Ovary (tissue), 7 donors: ENCODE measurements at regions not wholly inside any gene's neighbourhood (a gene's known extent, or its start where the extent isn't known, plus 50 kb on each side); places are given as distances from the start of the nearest gene placed in this dataset.

Experiments used
- DNase-seq, 5 donors: peaks; one replicate each; pipeline ENCODE4 v3.0.0-alpha.2; 2019 to 2020
- H3K27ac ChIP-seq, 2 donors: fragments of 200-600 bp; one replicate each; pipeline versions ENCODE4 v1.5.1 to v1.8.0; 2019 to 2022
- H3K27me3 ChIP-seq: fragments of 200-600 bp; one replicate; pipeline ENCODE4 v1.8.0; 2022
- H3K36me3 ChIP-seq: fragments of 200-600 bp; sonication (generic); one replicate; pipeline ENCODE4 v1.5.1; 2019
- H3K4me1 ChIP-seq: one replicate; pipeline ENCODE4 v1.8.1; 2013; ENCODE audit warnings: mild to moderate bottlenecking, moderate library complexity; ENCODE audit not compliant: insufficient read depth
- H3K4me3 ChIP-seq: fragments of 200-600 bp; sonication (generic); one replicate; pipeline ENCODE4 v1.5.1; 2017
- H3K9me3 ChIP-seq, 2 donors: fragments of 200-600 bp in 1 of 2; sonication (generic) in 1 of 2; one replicate each; pipeline versions ENCODE4 v1.5.1 to v1.8.1; 2013 to 2019; ENCODE audit warnings: mild to moderate bottlenecking in 1 of 2, moderate library complexity in 1 of 2
- EP300 ChIP-seq: sonication (generic); formaldehyde crosslinking; IDR thresholded peaks from one replicate; pipeline ENCODE4 v1.6.1; 2017; ENCODE audit warnings: antibody characterized with exemption
- POLR2A ChIP-seq: fragments of 450-650 bp; IDR thresholded peaks from one replicate; pipeline ENCODE4 v1.6.1; 2017; ENCODE audit warnings: antibody characterized with exemption, mild to moderate bottlenecking, moderate library complexity
- WGBS, 3 donors: extraction: QIAGEN DNeasy Blood & Tissue Kit in 1 of 3; methylation state at CpG; one replicate each; pipeline versions ENCODE4 v1.1.5 to v1.1.7; 2013 to 2017; 5-methylcytosine and 5-hydroxymethylcytosine counted together
- intact Hi-C, 4 donors: fragments of 100-400 bp; cut with DNase I; formaldehyde crosslinking; loops; one replicate each; pipeline versions ENCODE4 v1.11.0 to v1.15.1; 2022 to 2023
- TF ChIP-seq, protein P1 (sequence below), 3 donors: fragments of 450-650 bp in 2 of 3; fragments of 200-600 bp in 1 of 3; IDR thresholded peaks; one replicate each; pipeline versions ENCODE4 v1.5.1 to v1.8.0; 2016 to 2022; ENCODE audit warnings: antibody characterized with exemption in 3 of 3, mild to moderate bottlenecking in 1 of 3
- donor health status: DM: no; HTN: no; CAD: no; lungs with moderate emphysema.
- donor health status: DM: no; HTN: no; CAD: no.
- donor health status: Bipolar disorder and iron deficiency.
- donor health status: DM: no; HTN: no; CAD: no.
- donor health status: DM: yes; HTN: yes; CAD: no.

- 78 to 84% (median 78%) methylated on average over 5 of the region's 5 CpGs for WGBS, 3 donors
These were observed 171.8 kb upstream of the FOXF1 start for GRCh38 chr16:86338403-86339115.

GRCh38 chr16:86342161-86342834 lies 168.0 kb upstream of the FOXF1 start:
- 68 to 88% (median 78%) methylated on average over 5 to 6 of the region's 6 CpGs for WGBS, 3 donors
- Histone ChIP-seq H3K4me3 (no peak overlapping the region), H3K36me3 (no peaks in the 10 kb centered on the region), H3K4me1 (no peaks in the 10 kb centered on the region), H3K9me3 (no peaks in the 10 kb centered on the region), H3K27ac (no peak overlapping the region), H3K27me3 (no peaks in the 10 kb centered on the region)
- no peak for DNase-seq
- no peak for TF ChIP-seq EP300
- TF ChIP-seq, protein P1, sequence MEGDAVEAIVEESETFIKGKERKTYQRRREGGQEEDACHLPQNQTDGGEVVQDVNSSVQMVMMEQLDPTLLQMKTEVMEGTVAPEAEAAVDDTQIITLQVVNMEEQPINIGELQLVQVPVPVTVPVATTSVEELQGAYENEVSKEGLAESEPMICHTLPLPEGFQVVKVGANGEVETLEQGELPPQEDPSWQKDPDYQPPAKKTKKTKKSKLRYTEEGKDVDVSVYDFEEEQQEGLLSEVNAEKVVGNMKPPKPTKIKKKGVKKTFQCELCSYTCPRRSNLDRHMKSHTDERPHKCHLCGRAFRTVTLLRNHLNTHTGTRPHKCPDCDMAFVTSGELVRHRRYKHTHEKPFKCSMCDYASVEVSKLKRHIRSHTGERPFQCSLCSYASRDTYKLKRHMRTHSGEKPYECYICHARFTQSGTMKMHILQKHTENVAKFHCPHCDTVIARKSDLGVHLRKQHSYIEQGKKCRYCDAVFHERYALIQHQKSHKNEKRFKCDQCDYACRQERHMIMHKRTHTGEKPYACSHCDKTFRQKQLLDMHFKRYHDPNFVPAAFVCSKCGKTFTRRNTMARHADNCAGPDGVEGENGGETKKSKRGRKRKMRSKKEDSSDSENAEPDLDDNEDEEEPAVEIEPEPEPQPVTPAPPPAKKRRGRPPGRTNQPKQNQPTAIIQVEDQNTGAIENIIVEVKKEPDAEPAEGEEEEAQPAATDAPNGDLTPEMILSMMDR (IDR thresholded peaks at IDR 0.05) = no peak
- TF ChIP-seq POLR2A = no peak
- intact Hi-C loops = loop anchor here in 1 of 4 donors (5.0 kb wide), 1 partner anchor 170 kb away; the partner anchor contains the start of gene FOXF1

More at GRCh38 chr16:86338403-86339115, 171.8 kb upstream of the FOXF1 start:
- Histone ChIP-seq H3K9me3 (no peaks in the 10 kb centered on the region), H3K27me3 (no peaks in the 10 kb centered on the region), H3K4me3 (no peak overlapping the region), H3K36me3 (no peaks in the 10 kb centered on the region), H3K4me1 (no peaks in the 10 kb centered on the region), H3K27ac (no peak overlapping the region)
- DNase-seq = no peak
- intact Hi-C loops = no loop called here
- TF ChIP-seq, protein P1 (IDR thresholded peaks at IDR 0.05) = no peak
- TF ChIP-seq EP300 (no peak), POLR2A (no peak)

GRCh38 chr16:86343027-86343795 lies 167.1 kb upstream of the FOXF1 start:
- H3K36me3 ChIP-seq = no peaks in the 10 kb centered on the region
- WGBS, 3 donors = 12 to 22% (median 20%) methylated on average over 25 of the region's 25 CpGs
- no peak overlapping the region for H3K4me3 ChIP-seq
- no peaks in the 10 kb centered on the region for H3K27me3 ChIP-seq
- intact Hi-C loops = loop anchor here in 1 of 4 donors (5.0 kb wide), 1 partner anchor 169 kb away; the partner anchor contains the start of gene FOXF1
- H3K4me1 ChIP-seq = no peaks in the 10 kb centered on the region
- no peak overlapping the region for H3K27ac ChIP-seq
- TF ChIP-seq, protein P1 (IDR thresholded peaks at IDR 0.05) = no peak
- no peak for TF ChIP-seq EP300
- TF ChIP-seq POLR2A = no peak
- DNase-seq = peak in 1 of 5 donors; percentile 49
- H3K9me3 ChIP-seq = no peaks in the 10 kb centered on the region

- intact Hi-C loops = loop anchor here in 1 of 4 donors (5.0 kb wide), 1 partner anchor 168 kb away; the partner anchor contains the start of gene FOXF1
- TF ChIP-seq, protein P1 (IDR thresholded peaks at IDR 0.05) = no peak
- no peak for TF ChIP-seq POLR2A
- TF ChIP-seq EP300 = no peak
- WGBS, 3 donors = 12 to 14% (median 12%) methylated on average over 10 of the region's 10 CpGs
- Histone ChIP-seq H3K27me3 (no peaks in the 10 kb centered on the region), H3K4me3 (no peak overlapping the region), H3K9me3 (no peaks in the 10 kb centered on the region), H3K36me3 (no peaks in the 10 kb centered on the region), H3K4me1 (no peaks in the 10 kb centered on the region), H3K27ac (no peak overlapping the region)
- DNase-seq = no peak
These were observed 166.3 kb upstream of the FOXF1 start for GRCh38 chr16:86343796-86344585.
